Small intestine (tissue), 7 donors: ENCODE measurements at regions not wholly inside any gene's neighbourhood (a gene's known extent, or its start where the extent isn't known, plus 50 kb on each side); places are given as distances from the start of the nearest gene placed in this dataset.
"Not testable (repeated sequence)": the region's sequence is repeated elsewhere in the genome, so short reads cannot be mapped to it uniquely, and the experiment has no call there.

Experiments used
- DNase-seq, 2 donors: peaks; one replicate each; pipeline versions ENCODE4 v3.0.0 to v3.0.0-alpha.2; 2013
- FAIRE-seq: peaks from 2 replicates; lab custom pipeline; 2012; peaks lifted over from hg19 to GRCh38; lab: Jason Lieb, UNC
- H3K27ac ChIP-seq, 3 donors: one replicate each; pipeline ENCODE4 v1.5.1; 2013; ENCODE audit warnings: low read length in 2 of 3, mild to moderate bottlenecking in 2 of 3, control low read depth in 1 of 3, inconsistent platforms in 1 of 3, low read depth in 1 of 3, moderate library complexity in 1 of 3
- H3K27me3 ChIP-seq, 3 donors: one replicate each; pipeline ENCODE4 v1.6.1; 2013; ENCODE audit warnings: low read length in 3 of 3, inconsistent platforms in 1 of 3; ENCODE audit not compliant: control insufficient read depth in 3 of 3, insufficient read depth in 3 of 3
- H3K36me3 ChIP-seq, 3 donors: one replicate each; pipeline ENCODE4 v1.6.1; 2013; ENCODE audit warnings: low read length in 3 of 3, inconsistent platforms in 1 of 3, low read depth in 1 of 3, mild to moderate bottlenecking in 1 of 3, moderate library complexity in 1 of 3; ENCODE audit not compliant: control insufficient read depth in 3 of 3, insufficient read depth in 2 of 3
- H3K4me1 ChIP-seq, 3 donors: one replicate each; pipeline ENCODE4 v1.6.1; 2013; ENCODE audit warnings: low read length in 2 of 3, inconsistent platforms in 1 of 3, low read depth in 1 of 3, mild to moderate bottlenecking in 1 of 3, moderate library complexity in 1 of 3; ENCODE audit not compliant: control insufficient read depth in 3 of 3, insufficient read depth in 2 of 3
- H3K4me3 ChIP-seq, 3 donors: one replicate each; pipeline ENCODE4 v1.5.1; 2013; ENCODE audit warnings: low read length in 3 of 3, control low read depth in 1 of 3, inconsistent platforms in 1 of 3, low read depth in 1 of 3, mild to moderate bottlenecking in 1 of 3, moderate library complexity in 1 of 3
- H3K9me3 ChIP-seq, 2 donors: one replicate each; pipeline ENCODE4 v1.6.1; 2013; ENCODE audit warnings: low read depth in 1 of 2, low read length in 1 of 2; ENCODE audit not compliant: control insufficient read depth in 2 of 2, insufficient read depth in 1 of 2
- WGBS, 3 donors: extraction: QIAGEN DNeasy Blood & Tissue Kit; methylation state at CpG; one replicate each; pipeline ENCODE4 v1.1.7; 2013; 5-methylcytosine and 5-hydroxymethylcytosine counted together
- donor health status: healthy with polysubstance abuse.
- donor health status: control.
- donor health status: control.
- donor health status: Bipolar disorder and iron deficiency.
- donor health status: healthy.

GRCh38 chr9:65402206-65402870, 117.3 kb upstream of the FOXD4L5 start:
- not testable (repeated sequence) for DNase-seq
- 81 to 85% (median 84%) methylated on average over 18 of the region's 18 CpGs for WGBS, 3 donors

DNA sequence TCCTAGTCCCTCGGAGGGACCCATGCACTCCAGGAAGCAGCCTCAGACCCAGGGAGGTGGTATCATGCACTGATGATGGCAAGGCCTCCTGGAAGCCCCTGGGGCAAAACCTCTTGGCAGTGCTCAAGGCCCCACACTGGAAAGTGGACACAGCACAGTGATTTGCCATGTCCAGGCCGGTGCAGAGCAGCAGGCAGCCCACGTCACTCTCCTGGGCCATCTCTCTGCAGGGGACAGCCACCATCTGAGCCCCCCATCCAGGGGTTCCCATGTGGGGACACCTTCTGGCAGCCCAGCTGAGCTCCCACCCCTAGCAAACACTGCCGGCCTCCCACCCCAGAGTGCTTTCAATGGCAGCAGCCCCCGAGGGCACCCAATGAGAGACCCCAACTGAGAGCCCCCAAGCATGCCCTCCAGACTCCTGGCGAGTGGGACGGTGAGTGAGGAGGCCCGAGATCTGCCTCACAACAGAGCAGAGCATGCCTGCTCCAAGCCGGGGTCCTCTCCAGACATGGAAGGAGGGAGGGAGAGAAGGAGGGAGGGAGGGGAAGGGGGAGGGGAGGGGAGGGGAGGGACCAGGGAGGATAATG, 116.5 kb upstream of the FOXD4L5 start:
- H3K9me3 ChIP-seq, H3K27me3 ChIP-seq, FAIRE-seq, H3K36me3 ChIP-seq, H3K4me1 ChIP-seq, H3K4me3 ChIP-seq, DNase-seq, H3K27ac ChIP-seq: not testable (repeated sequence)
- WGBS, 3 donors = 75% methylated on average over 8 to 9 of the region's 9 CpGs

More at GRCh38 chr9:65402206-65402870, 117.3 kb upstream of the FOXD4L5 start:
- H3K9me3 ChIP-seq, H3K36me3 ChIP-seq, H3K4me3 ChIP-seq, FAIRE-seq, H3K27me3 ChIP-seq, H3K27ac ChIP-seq, H3K4me1 ChIP-seq: not testable (repeated sequence)

DNA sequence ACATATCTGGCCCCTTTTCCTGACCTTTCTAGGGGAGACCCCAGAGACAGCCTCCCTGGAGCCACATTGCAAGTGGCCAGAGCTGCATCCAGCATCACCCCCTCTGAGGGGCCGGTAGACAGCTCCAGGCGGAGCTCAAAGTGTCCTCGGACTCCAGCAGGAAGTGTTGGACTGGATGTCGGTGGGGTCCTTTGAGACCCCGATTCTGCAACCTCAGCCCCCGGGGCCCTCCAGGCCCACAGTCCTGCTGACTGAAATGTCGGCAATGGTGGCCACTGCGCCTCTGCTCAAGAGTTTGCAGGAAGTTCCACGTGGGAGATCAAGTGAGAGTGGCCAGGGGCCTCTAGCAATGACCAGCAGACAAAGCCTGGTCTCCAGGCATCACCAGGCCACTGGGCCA, 115.9 kb upstream of the FOXD4L5 start:
- H3K9me3 ChIP-seq = peaks cover 2 to 7% of the 10 kb centered on the region in 2 donors
- WGBS, 3 donors = 72 to 88% (median 85%) methylated on average over 9 of the region's 9 CpGs
- H3K27ac ChIP-seq = no peak overlapping the region
- no peak overlapping the region for H3K4me3 ChIP-seq
- DNase-seq (no peak), FAIRE-seq (no peak)
- H3K36me3 ChIP-seq = no peaks in the 10 kb centered on the region
- no peaks in the 10 kb centered on the region for H3K4me1 ChIP-seq
- H3K27me3 ChIP-seq = no peaks in the 10 kb centered on the region

- H3K27me3 ChIP-seq, H3K27ac ChIP-seq, H3K36me3 ChIP-seq, H3K9me3 ChIP-seq, H3K4me3 ChIP-seq, DNase-seq, FAIRE-seq, H3K4me1 ChIP-seq: not testable (repeated sequence)
- WGBS, 3 donors = 84 to 88% (median 87%) methylated on average over 21 to 28 of the region's 42 CpGs
These were observed 113.0 kb upstream of the FOXD4L5 start for GRCh38 chr9:65397763-65398719.

DNA sequence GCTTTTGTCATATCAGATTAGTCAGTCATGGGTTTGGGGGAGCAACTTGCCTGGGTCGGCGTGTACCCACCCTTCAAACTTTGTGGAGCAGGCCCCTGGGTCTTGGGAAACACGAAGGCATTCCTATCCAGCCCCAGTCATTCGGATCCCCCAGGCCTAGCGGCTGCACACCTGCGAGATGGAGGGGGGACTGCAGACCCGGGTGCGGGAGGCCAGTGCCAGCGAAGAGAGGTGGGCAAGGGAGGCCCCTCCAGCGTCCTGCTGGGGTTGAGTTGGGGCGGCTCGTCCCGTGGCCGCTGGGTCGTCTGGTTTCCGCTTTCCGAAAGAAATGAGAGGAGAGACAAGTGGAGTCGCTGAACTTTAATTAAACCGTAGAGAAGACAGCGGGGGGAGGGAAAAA, 112.2 kb upstream of the FOXD4L5 start:
- H3K4me3 ChIP-seq, FAIRE-seq, H3K4me1 ChIP-seq, H3K9me3 ChIP-seq, DNase-seq, H3K36me3 ChIP-seq, H3K27me3 ChIP-seq, H3K27ac ChIP-seq: not testable (repeated sequence)
- 87 to 91% (median 90%) methylated on average over 20 of the region's 20 CpGs for WGBS, 3 donors

- not testable (repeated sequence) for H3K4me3 ChIP-seq, H3K36me3 ChIP-seq, H3K27ac ChIP-seq, H3K9me3 ChIP-seq, H3K27me3 ChIP-seq, DNase-seq, FAIRE-seq, H3K4me1 ChIP-seq
- WGBS, 3 donors = 69 to 79% (median 69%) methylated on average over 7 to 10 of the region's 10 CpGs
These were observed 111.6 kb upstream of the FOXD4L5 start for GRCh38 chr9:65396601-65397000.

DNA sequence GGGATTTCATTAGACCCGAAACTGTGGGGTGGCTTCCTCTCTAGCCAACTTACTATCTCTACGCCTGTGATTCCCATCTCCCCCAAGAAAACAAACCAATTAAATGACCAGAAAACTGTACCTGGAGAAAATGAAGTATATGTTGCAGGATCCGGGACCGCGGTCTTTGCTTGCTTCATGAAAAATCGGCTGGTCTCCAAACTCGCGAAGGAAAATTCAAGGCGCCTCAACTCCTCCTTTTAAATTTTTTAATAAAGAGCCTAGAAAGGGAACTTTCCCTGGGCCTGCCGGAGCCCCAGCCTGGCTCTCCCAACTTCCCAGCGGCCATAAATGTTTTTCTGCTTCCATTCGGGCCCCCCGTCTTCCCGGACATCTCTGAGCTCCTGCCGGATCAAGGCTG, 110.8 kb upstream of the FOXD4L5 start:
- not testable (repeated sequence) for DNase-seq, FAIRE-seq
- 86 to 94% (median 87%) methylated on average over 10 to 13 of the region's 15 CpGs for WGBS, 3 donors

GRCh38 chr9:65395121-65395520, 110.1 kb upstream of the FOXD4L5 start:
- FAIRE-seq, H3K4me3 ChIP-seq, H3K36me3 ChIP-seq, H3K4me1 ChIP-seq, H3K27ac ChIP-seq, H3K27me3 ChIP-seq, DNase-seq, H3K9me3 ChIP-seq: not testable (repeated sequence)
- 81 to 95% (median 81%) methylated on average over 13 to 21 of the region's 25 CpGs for WGBS, 3 donors

More for the DNA sequence above, 110.8 kb upstream of the FOXD4L5 start:
- H3K27ac ChIP-seq, H3K36me3 ChIP-seq, H3K4me3 ChIP-seq, H3K9me3 ChIP-seq, H3K27me3 ChIP-seq, H3K4me1 ChIP-seq: not testable (repeated sequence)
